ENCODE measurements at regions not wholly inside any gene's neighbourhood (a gene's known extent, or its start where the extent isn't known, plus 50 kb on each side); places are given as distances from the start of the nearest gene placed in this dataset.
A peak's percentile ranks its signal among the peaks of the same experiment; 100 is the strongest.
"Not testable (repeated sequence)": the region's sequence is repeated elsewhere in the genome, so short reads cannot be mapped to it uniquely, and the experiment has no call there.

GRCh38 chr7:97928844-97929243 is 56.6 kb upstream of the ASNS start:
- peak overlapping the region; percentile 58 for H3K4me3 Mint-ChIP-seq (ENCODE audit: unreplicated experiment)
- not testable (repeated sequence) for H3K9me3 Mint-ChIP-seq (ENCODE audit: low read depth); H3K4me1 Mint-ChIP-seq (ENCODE audit: low read depth); H3K27me3 Mint-ChIP-seq (ENCODE audit: low read depth); DNase-seq (ENCODE audit: low spot score); H3K36me3 Mint-ChIP-seq (ENCODE audit: low read depth); H3K27ac Mint-ChIP-seq (ENCODE audit: unreplicated experiment)

GRCh38 chr7:97927790-97928748 is 55.9 kb upstream of the ASNS start:
- peak overlapping the region; percentile 65 for H3K4me3 Mint-ChIP-seq (ENCODE audit: unreplicated experiment)
- not testable (repeated sequence) for H3K27ac Mint-ChIP-seq (ENCODE audit: unreplicated experiment); H3K4me1 Mint-ChIP-seq (ENCODE audit: low read depth); H3K9me3 Mint-ChIP-seq (ENCODE audit: low read depth); H3K36me3 Mint-ChIP-seq (ENCODE audit: low read depth); H3K27me3 Mint-ChIP-seq (ENCODE audit: low read depth); DNase-seq (ENCODE audit: low spot score)
- peak; percentile 86 for TF ChIP-seq CTCF (IDR thresholded peaks at IDR 0.05)

Data from chondrocyte (in vitro differentiated cells).